Ureter (tissue), 1 donor: ENCODE measurements at regions not wholly inside any gene's neighbourhood (a gene's known extent, or its start where the extent isn't known, plus 50 kb on each side); places are given as distances from the start of the nearest gene placed in this dataset.
A peak's percentile ranks its signal among the peaks of the same experiment; 100 is the strongest.
"Not testable (repeated sequence)": the region's sequence is repeated elsewhere in the genome, so short reads cannot be mapped to it uniquely, and the experiment has no call there.

ENCODE experiments used
- DNase-seq: peaks from one replicate; pipeline ENCODE4 v3.0.0-alpha.2; 2020; ENCODE audit warnings: low spot score
- donor health status: DM: yes; HTN: yes; CAD: no.

GRCh38 chr13:16050055-16050454, 3131.6 kb downstream of the TUBA3C start:
- DNase-seq, result peak; percentile 43

GRCh38 chr13:16017494-16018009, 3164.1 kb downstream of the TUBA3C start:
- DNase-seq, result not testable (repeated sequence)

- DNase-seq, result not testable (repeated sequence)
Measured at GRCh38 chr13:16008271-16008670, 3173.4 kb downstream of the TUBA3C start.
